Aorta (tissue), 5 donors: ENCODE measurements at regions not wholly inside any gene's neighbourhood (a gene's known extent, or its start where the extent isn't known, plus 50 kb on each side); places are given as distances from the start of the nearest gene placed in this dataset.
A peak's percentile ranks its signal among the peaks of the same experiment; 100 is the strongest.

Experiments used
- ATAC-seq: fragments of 200-7000 bp; cut with Tn5 transposase; one replicate; pipeline ENCODE4 v1.9.1; 2022; ENCODE audit warnings: moderate library complexity; ENCODE audit not compliant: low FRiP score
- DNase-seq, 2 donors: peaks; one replicate each; pipeline ENCODE4 v3.0.0-alpha.2; 2020
- H3K27ac ChIP-seq, 2 donors: one replicate each; pipeline ENCODE4 v1.5.1; 2013; ENCODE audit warnings: low read length in 2 of 2, mild to moderate bottlenecking in 2 of 2, moderate library complexity in 2 of 2, control low read depth in 1 of 2, inconsistent platforms in 1 of 2, low read depth in 1 of 2
- H3K27me3 ChIP-seq, 2 donors: one replicate each; pipeline ENCODE4 v1.6.1; 2013; ENCODE audit warnings: control low read depth in 1 of 2, low read length in 1 of 2, mild to moderate bottlenecking in 1 of 2, moderate library complexity in 1 of 2; ENCODE audit not compliant: insufficient read depth in 2 of 2, control insufficient read depth in 1 of 2
- H3K36me3 ChIP-seq, 2 donors: one replicate each; pipeline ENCODE4 v1.6.1; 2013; ENCODE audit warnings: control low read depth in 1 of 2, low read length in 1 of 2, mild to moderate bottlenecking in 1 of 2; ENCODE audit not compliant: insufficient read depth in 2 of 2, control insufficient read depth in 1 of 2
- H3K4me1 ChIP-seq, 2 donors: one replicate each; pipeline ENCODE4 v1.6.1; 2013; ENCODE audit warnings: low read length in 2 of 2, control low read depth in 1 of 2, mild to moderate bottlenecking in 1 of 2, moderate library complexity in 1 of 2; ENCODE audit not compliant: insufficient read depth in 2 of 2, control insufficient read depth in 1 of 2
- H3K4me3 ChIP-seq, 2 donors: one replicate each; pipeline ENCODE4 v1.5.1; 2013; ENCODE audit warnings: low read length in 2 of 2, control low read depth in 1 of 2, mild to moderate bottlenecking in 1 of 2
- H3K9me3 ChIP-seq: one replicate; pipeline ENCODE4 v1.6.1; 2013; ENCODE audit warnings: mild to moderate bottlenecking, low read length; ENCODE audit not compliant: control insufficient read depth
- WGBS, 2 donors: extraction: QIAGEN DNeasy Blood & Tissue Kit; methylation state at CpG; one replicate each; pipeline ENCODE4 v1.1.7; 2013; 5-methylcytosine and 5-hydroxymethylcytosine counted together
- intact Hi-C, 2 donors: fragments of 100-400 bp; cut with DNase I; formaldehyde crosslinking; loops; one replicate each; pipeline versions ENCODE4 v1.14.2 to v1.15.0; 2022
- donor health status: healthy with polysubstance abuse.
- donor health status: Bipolar disorder and iron deficiency.
- donor health status: DM: no; HTN: no; CAD: no.
- donor health status: DM: no; HTN: no; CAD: no.
- donor health status: DM: yes; HTN: yes; CAD: no.

DNA sequence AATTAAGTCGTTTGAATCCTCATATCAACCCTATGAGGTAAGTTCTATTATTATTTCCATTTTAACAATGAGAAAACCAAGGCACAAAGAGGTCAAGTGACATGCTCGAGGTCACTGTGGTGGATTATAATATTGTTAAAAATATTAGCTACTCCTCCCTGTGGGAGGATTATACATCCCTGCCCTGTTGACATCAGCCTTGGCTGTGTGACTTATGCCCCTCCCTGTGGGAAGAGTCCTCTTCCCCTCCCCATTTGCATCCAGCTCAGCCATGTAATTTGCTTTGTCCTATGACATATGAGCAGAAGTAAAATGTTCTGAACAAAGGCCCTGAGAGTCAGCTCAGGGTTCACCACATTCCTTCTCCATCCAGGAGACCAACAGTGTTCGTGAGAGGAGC, 152.7 kb upstream of the ZIC3 start:
- WGBS, 2 donors: 34 to 55% methylated on average over 3 of the region's 3 CpGs
- no peaks in the 10 kb centered on the region for H3K36me3 ChIP-seq
- H3K4me3 ChIP-seq: no peak overlapping the region
- intact Hi-C loops: no loop called here
- no peaks in the 10 kb centered on the region for H3K9me3 ChIP-seq
- no peaks in the 10 kb centered on the region for H3K4me1 ChIP-seq
- H3K27me3 ChIP-seq: no peaks in the 10 kb centered on the region
- DNase-seq: no peak
- no peak for ATAC-seq
- H3K27ac ChIP-seq: no peak overlapping the region

DNA sequence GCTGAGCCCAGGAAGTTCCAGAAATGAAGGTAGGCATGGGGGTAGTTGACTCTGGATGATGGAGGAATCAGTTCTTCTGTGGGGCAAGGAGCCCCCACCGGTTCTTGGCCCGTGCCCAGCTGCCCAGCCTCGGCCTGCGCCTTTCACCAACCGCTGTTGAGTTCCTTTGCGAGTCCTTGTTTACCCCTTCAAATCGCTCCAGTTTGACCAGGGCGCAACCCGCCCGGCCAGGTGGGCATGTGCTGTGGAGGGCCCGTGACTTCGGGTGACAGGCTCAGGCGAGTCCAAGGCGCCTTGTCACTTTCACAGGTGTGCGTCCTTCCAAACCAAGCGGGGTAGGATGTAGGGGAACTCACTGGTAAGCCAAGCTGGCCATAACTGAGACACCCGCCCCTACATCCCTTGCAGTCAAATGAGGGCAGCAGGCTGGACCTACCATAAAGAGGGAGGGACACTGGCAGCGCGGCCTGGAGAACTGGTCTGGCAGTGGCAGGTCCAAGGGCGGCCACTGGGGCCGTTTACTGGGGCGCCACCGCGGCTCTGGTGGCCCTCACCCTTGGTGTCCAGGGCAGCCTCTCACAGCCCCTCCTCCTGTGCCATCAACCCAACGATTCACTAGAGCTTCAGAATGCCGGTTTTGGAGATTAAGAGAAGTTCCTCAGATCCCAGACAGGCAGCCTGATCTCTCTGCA, 160.3 kb upstream of the ZIC3 start:
- DNase-seq: peak in 1 of 2 donors; percentile 59

DNA sequence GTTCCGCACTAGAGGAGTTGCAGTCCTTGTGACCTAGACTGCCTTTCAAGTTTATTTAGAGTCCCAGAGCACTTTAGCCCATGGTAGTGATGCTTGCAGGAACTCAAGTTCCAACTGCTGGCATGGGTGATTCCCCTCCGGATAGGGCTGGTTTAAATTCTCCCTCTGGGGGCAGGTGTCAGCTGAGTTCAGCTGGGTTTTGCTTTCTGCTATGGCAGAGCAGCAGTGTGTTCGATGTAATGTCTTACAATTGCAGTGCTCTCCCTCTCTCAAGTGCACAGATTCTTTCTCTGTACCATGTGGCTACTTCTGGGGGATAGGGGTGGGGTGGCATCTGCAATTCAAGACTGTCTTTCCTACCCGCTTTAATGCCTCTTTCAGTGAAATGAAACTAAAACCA, 164.8 kb upstream of the ZIC3 start:
- ATAC-seq (no peak), DNase-seq (no peak)
- H3K4me1 ChIP-seq: no peaks in the 10 kb centered on the region
- no peak overlapping the region for H3K4me3 ChIP-seq
- H3K27me3 ChIP-seq: no peaks in the 10 kb centered on the region
- H3K36me3 ChIP-seq: no peaks in the 10 kb centered on the region
- no peak overlapping the region for H3K27ac ChIP-seq
- intact Hi-C loops: no loop called here
- no peaks in the 10 kb centered on the region for H3K9me3 ChIP-seq
- 43 to 53% methylated on average over 4 of the region's 4 CpGs for WGBS, 2 donors

More for the DNA sequence above, 160.3 kb upstream of the ZIC3 start:
- Histone ChIP-seq H3K36me3 (no peaks in the 10 kb centered on the region), H3K4me3 (no peak overlapping the region), H3K4me1 (no peaks in the 10 kb centered on the region), H3K27ac (no peak overlapping the region), H3K27me3 (no peaks in the 10 kb centered on the region), H3K9me3 (no peaks in the 10 kb centered on the region)
- ATAC-seq: peak; percentile 54
- 84 to 93% methylated on average over 26 of the region's 26 CpGs for WGBS, 2 donors
- intact Hi-C loops: no loop called here

DNA sequence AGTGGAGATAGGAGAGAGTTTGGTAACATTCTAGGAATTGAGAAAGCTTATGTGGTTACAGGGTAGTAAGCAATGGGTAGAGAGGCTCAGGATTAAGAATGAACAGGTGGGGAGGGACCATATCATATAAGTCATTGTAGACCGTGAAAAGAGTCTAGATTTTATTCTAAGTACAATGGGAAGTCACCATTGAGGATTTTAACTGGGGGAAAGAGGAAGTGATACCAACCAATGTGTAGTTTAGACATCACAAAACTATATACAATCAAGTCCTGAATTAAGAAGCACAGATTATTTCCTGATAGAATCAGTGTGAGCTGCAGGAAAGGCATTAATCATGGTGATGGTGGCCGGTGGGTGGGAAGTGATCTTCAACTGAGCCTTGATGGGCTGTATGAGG, 178.3 kb upstream of the ZIC3 start:
- Histone ChIP-seq H3K36me3 (no peaks in the 10 kb centered on the region), H3K27ac (no peak overlapping the region), H3K27me3 (no peaks in the 10 kb centered on the region), H3K4me1 (no peaks in the 10 kb centered on the region), H3K9me3 (no peaks in the 10 kb centered on the region), H3K4me3 (no peak overlapping the region)
- no peak for DNase-seq
- intact Hi-C loops: no loop called here
- ATAC-seq: no peak
- WGBS, 2 donors: 82 to 85% methylated on average over 2 of the region's 2 CpGs

DNA sequence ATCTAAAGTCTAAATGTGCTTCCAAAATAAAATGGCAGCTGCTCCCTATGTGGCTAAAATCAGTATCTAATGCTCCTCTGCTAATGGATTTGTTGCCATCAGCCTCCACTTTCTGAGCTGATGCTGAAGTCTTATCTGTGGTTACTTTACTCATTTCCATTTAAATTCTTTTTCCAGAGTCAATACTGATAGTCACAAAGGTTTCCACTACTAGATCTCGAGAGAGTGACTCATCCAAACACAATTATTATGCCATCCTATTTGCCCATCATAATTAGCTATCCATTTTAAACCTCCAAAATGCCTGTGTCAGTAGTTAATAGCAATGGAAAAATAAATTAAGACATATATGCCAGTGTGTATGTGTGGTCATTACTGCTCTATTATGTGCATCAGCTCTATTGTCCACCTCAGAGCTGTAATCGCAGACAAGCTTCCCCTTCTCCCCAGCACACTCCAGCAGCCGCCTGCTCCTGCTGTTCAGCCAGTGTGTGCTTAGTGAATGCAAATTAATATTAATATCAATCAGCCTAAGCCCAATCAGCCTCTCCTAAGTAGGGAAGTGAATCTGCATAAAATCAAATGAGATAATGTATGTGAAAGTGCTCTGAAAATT, 199.8 kb upstream of the ZIC3 start:
- no peaks in the 10 kb centered on the region for H3K27me3 ChIP-seq
- H3K9me3 ChIP-seq: no peaks in the 10 kb centered on the region
- DNase-seq (no peak), ATAC-seq (no peak)
- H3K36me3 ChIP-seq: no peaks in the 10 kb centered on the region
- whole genome bisulfite sequencing, 2 donors: 61 to 71% methylated on average over 3 of the region's 3 CpGs
- H3K4me3 ChIP-seq: no peak overlapping the region
- no peaks in the 10 kb centered on the region for H3K4me1 ChIP-seq
- H3K27ac ChIP-seq: no peak overlapping the region
- intact Hi-C loops: no loop called here

DNA sequence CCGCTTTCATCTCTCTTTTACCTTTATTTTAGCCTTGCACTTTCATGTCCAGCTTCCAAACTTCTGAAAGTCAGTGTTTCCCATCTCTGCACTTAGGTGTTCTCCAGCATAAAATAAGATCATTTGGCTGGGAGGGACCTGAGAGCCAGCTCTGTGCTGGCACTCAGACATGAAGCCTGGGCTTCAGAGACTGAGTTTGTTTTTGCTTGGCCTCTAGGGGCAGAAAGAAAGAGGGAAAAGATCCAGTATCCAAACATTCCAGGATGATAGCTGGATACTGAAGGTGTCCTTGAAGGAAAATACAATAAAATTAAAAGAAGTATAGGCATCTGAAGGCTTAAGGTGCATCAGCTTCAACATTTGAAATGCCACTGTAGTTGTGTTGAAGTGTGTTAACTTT, 202.4 kb upstream of the ZIC3 start:
- intact Hi-C loops: no loop called here
- Histone ChIP-seq H3K9me3 (no peaks in the 10 kb centered on the region), H3K27ac (no peak overlapping the region), H3K27me3 (peaks cover 0 to 6% of the 10 kb centered on the region in 2 donors), H3K4me3 (no peak overlapping the region), H3K4me1 (no peaks in the 10 kb centered on the region), H3K36me3 (no peaks in the 10 kb centered on the region)
- DNase-seq: no peak
- no peak for ATAC-seq
- WGBS, 2 donors: 62 to 76% methylated on average over 1 of the region's 1 CpG

DNA sequence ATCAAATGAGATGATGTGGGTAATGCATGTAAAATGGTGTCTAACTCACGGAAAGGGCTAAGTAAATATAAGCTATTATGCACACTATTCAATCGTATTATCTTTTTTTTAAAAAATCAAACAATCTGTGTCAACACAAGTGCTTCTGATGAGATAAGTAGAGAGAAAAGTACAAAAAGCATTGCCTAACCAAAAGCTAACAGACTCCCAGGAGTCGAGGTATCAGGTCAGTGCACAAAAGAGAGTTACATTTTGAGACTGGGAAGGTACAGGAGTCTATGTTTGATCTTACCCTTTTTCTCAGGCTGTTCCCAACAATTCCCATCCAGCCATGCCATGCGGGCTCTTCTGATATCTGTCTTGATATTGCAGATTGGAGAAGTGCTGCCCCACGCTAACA, 203.3 kb upstream of the ZIC3 start:
- intact Hi-C loops: no loop called here
- peaks cover 0 to 6% of the 10 kb centered on the region in 2 donors for H3K27me3 ChIP-seq
- no peaks in the 10 kb centered on the region for H3K9me3 ChIP-seq
- ATAC-seq (no peak), DNase-seq (no peak)
- no peaks in the 10 kb centered on the region for H3K36me3 ChIP-seq
- no peak overlapping the region for H3K4me3 ChIP-seq
- no peaks in the 10 kb centered on the region for H3K4me1 ChIP-seq
- 71 to 83% methylated on average over 5 of the region's 5 CpGs for WGBS, 2 donors
- H3K27ac ChIP-seq: no peak overlapping the region

DNA sequence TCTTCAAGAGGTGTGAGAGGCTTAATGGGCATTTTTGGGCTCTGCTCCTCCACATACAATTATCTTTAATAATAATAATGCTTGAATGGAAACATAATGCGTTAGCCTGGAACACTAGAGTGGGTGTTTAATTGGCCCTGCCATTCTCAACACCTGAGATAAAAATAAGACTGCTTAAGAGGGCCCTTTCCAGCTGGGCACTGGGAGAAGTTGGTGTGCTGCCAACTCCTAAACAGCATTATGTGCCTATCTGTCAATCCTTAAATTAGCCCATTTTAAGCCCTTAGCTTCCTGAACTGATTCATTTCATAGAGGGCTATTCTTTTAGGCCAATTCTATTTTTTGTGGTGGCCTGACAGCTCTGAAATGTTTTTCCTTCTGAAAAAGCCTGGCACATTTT, 211.1 kb upstream of the ZIC3 start:
- H3K27ac ChIP-seq: no peak overlapping the region
- no peaks in the 10 kb centered on the region for H3K9me3 ChIP-seq
- H3K4me3 ChIP-seq: no peak overlapping the region
- H3K36me3 ChIP-seq: no peaks in the 10 kb centered on the region
- DNase-seq (no peak), ATAC-seq (no peak)
- intact Hi-C loops: no loop called here
- WGBS, 2 donors: 39 to 53% methylated on average over 1 of the region's 1 CpG
- H3K4me1 ChIP-seq: no peaks in the 10 kb centered on the region
- H3K27me3 ChIP-seq: no peaks in the 10 kb centered on the region

DNA sequence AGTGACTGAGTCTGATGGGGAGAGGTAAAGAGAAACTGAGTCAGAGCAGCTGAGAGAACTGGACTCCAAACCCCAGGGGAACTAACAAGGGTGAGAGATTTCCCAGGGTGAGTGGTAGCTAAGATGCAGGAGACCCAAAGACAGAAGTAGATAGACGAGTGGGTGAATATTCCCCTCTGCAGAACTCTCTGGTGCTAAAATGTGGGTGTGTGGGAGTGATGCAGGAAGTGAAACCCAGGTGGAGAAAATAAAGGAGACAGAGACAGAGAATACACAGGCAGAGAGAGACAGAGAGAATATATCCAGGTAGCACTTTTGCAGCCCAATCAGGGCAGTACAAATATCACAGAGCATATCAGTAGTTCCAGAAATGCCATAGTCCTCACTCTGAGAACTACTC, 212.5 kb upstream of the ZIC3 start:
- DNase-seq (no peak), ATAC-seq (no peak)
- no peaks in the 10 kb centered on the region for H3K36me3 ChIP-seq
- H3K4me1 ChIP-seq: no peaks in the 10 kb centered on the region
- H3K9me3 ChIP-seq: no peaks in the 10 kb centered on the region
- no peak overlapping the region for H3K4me3 ChIP-seq
- 37 to 61% methylated on average over 1 of the region's 1 CpG for WGBS, 2 donors
- no peak overlapping the region for H3K27ac ChIP-seq
- H3K27me3 ChIP-seq: no peaks in the 10 kb centered on the region
- intact Hi-C loops: no loop called here
